ENCODE measurements at regions not wholly inside any gene's neighbourhood (a gene's known extent, or its start where the extent isn't known, plus 50 kb on each side); places are given as distances from the start of the nearest gene placed in this dataset.
"Not testable (repeated sequence)": the region's sequence is repeated elsewhere in the genome, so short reads cannot be mapped to it uniquely, and the experiment has no call there.

GRCh38 chr10:44171765-44172164, 213.1 kb downstream of the CXCL12 start:
- no peak for DNase-seq

GRCh38 chr10:44168478-44168877, 216.4 kb downstream of the CXCL12 start:
- no peak for DNase-seq

- DNase-seq, result no peak
Observed at GRCh38 chr10:44167752-44168151, 217.1 kb downstream of the CXCL12 start.

GRCh38 chr10:44166441-44166840, 218.5 kb downstream of the CXCL12 start:
- DNase-seq, result no peak

- DNase-seq, result no peak
Observed at GRCh38 chr10:44164251-44164956, 220.5 kb downstream of the CXCL12 start.

- no peak for DNase-seq
Observed at GRCh38 chr10:44161184-44161583, 223.7 kb downstream of the CXCL12 start.

- DNase-seq, result no peak
Observed at GRCh38 chr10:44157574-44157973, 227.3 kb downstream of the CXCL12 start.

GRCh38 chr10:44154956-44155355, 229.9 kb downstream of the CXCL12 start:
- DNase-seq, result no peak

GRCh38 chr10:44153918-44154670, 230.8 kb downstream of the CXCL12 start:
- no peak for DNase-seq

- no peak for DNase-seq
Observed at GRCh38 chr10:44143556-44143955, 241.3 kb downstream of the CXCL12 start.

- DNase-seq, result no peak
Observed at GRCh38 chr10:44132361-44133289, 252.3 kb downstream of the CXCL12 start.

- DNase-seq, result no peak
Observed at GRCh38 chr10:44126291-44126717, 258.6 kb downstream of the CXCL12 start.

GRCh38 chr10:44125879-44126278, 259.0 kb downstream of the CXCL12 start:
- DNase-seq, result no peak

GRCh38 chr10:44118500-44118899, 266.4 kb downstream of the CXCL12 start:
- no peak for DNase-seq

GRCh38 chr10:44116474-44116873, 268.4 kb downstream of the CXCL12 start:
- no peak for DNase-seq

GRCh38 chr10:44115516-44115915, 269.4 kb downstream of the CXCL12 start:
- no peak for DNase-seq

- DNase-seq, result no peak
Observed at GRCh38 chr10:44114441-44114840, 270.5 kb downstream of the CXCL12 start.

GRCh38 chr10:44112280-44112679, 272.6 kb downstream of the CXCL12 start:
- not testable (repeated sequence) for DNase-seq

GRCh38 chr10:44105696-44106095, 279.2 kb downstream of the CXCL12 start:
- DNase-seq, result no peak

GRCh38 chr10:44102726-44103255, 282.1 kb downstream of the CXCL12 start:
- DNase-seq, result no peak

GRCh38 chr10:44101082-44101481, 283.8 kb downstream of the CXCL12 start:
- no peak for DNase-seq

- DNase-seq, result no peak
Observed at GRCh38 chr10:44099511-44099910, 285.4 kb downstream of the CXCL12 start.

- not testable (repeated sequence) for DNase-seq
Observed at GRCh38 chr10:44096217-44096616, 288.7 kb downstream of the CXCL12 start.

Measured in Kasumi-1 (cell line).